NCI-H128 (cell line): ENCODE measurements at regions not wholly inside any gene's neighbourhood (a gene's known extent, or its start where the extent isn't known, plus 50 kb on each side); places are given as distances from the start of the nearest gene placed in this dataset.

Experiments used
- DNase-seq: peaks from one replicate; lab custom pipeline; 2025; ENCODE audit not compliant: unreplicated experiment; lab: John Stamatoyannopoulos, UW

GRCh38 chr3:13266005-13266404, 154.1 kb downstream of the NUP210 start:
- DNase-seq, result no peak

GRCh38 chr3:13265507-13265906, 154.6 kb downstream of the NUP210 start:
- DNase-seq, result no peak

GRCh38 chr3:13265016-13265415, 155.1 kb downstream of the NUP210 start:
- DNase-seq, result no peak

GRCh38 chr3:13264468-13264795, 155.7 kb downstream of the NUP210 start:
- no peak for DNase-seq

GRCh38 chr3:13263770-13264467, 156.2 kb downstream of the NUP210 start:
- DNase-seq, result no peak

- no peak for DNase-seq
Measured at GRCh38 chr3:13262493-13263211, 157.5 kb downstream of the NUP210 start.

- no peak for DNase-seq
Measured at GRCh38 chr3:13261892-13262291, 158.2 kb downstream of the NUP210 start.

- DNase-seq, result no peak
Measured at GRCh38 chr3:13261104-13261830, 158.9 kb downstream of the NUP210 start.

- DNase-seq, result no peak
Measured at GRCh38 chr3:13260259-13261103, 159.6 kb downstream of the NUP210 start.

GRCh38 chr3:13259831-13260230, 160.3 kb downstream of the NUP210 start:
- DNase-seq, result no peak

GRCh38 chr3:13258986-13259514, 161.1 kb downstream of the NUP210 start:
- no peak for DNase-seq

- no peak for DNase-seq
Measured at GRCh38 chr3:13258280-13258679, 161.8 kb downstream of the NUP210 start.

GRCh38 chr3:13257666-13258065, 162.5 kb downstream of the NUP210 start:
- DNase-seq, result no peak

- no peak for DNase-seq
Measured at GRCh38 chr3:13256845-13257244, 163.3 kb downstream of the NUP210 start.

- DNase-seq, result no peak
Measured at GRCh38 chr3:13254028-13254951, 165.8 kb downstream of the NUP210 start.

GRCh38 chr3:13253208-13253937, 166.7 kb downstream of the NUP210 start:
- no peak for DNase-seq

- no peak for DNase-seq
Measured at GRCh38 chr3:13252207-13252606, 167.9 kb downstream of the NUP210 start.

- no peak for DNase-seq
Measured at GRCh38 chr3:13251166-13251903, 168.8 kb downstream of the NUP210 start.
